GM12872 (cell line): ENCODE measurements at regions not wholly inside any gene's neighbourhood (a gene's known extent, or its start where the extent isn't known, plus 50 kb on each side); places are given as distances from the start of the nearest gene placed in this dataset.

Experiments used
- CTCF ChIP-seq: IDR thresholded peaks from 3 replicates; pipeline ENCODE4 v1.5.1; 2011; ENCODE audit warnings: low read depth, mild to moderate bottlenecking, low read length, moderate library complexity; ENCODE audit not compliant: insufficient read depth

- TF ChIP-seq CTCF = no peak
These were observed 359.2 kb downstream of the LRATD1 start for GRCh38 chr2:14991723-14992122.

- TF ChIP-seq CTCF = no peak
These were observed 362.2 kb downstream of the LRATD1 start for GRCh38 chr2:14994721-14995120.

GRCh38 chr2:14996351-14997014, 364.0 kb downstream of the LRATD1 start:
- TF ChIP-seq CTCF = no peak

GRCh38 chr2:14998546-14998945, 366.0 kb downstream of the LRATD1 start:
- TF ChIP-seq CTCF = no peak

GRCh38 chr2:14999114-14999661, 366.7 kb downstream of the LRATD1 start:
- no peak for TF ChIP-seq CTCF

GRCh38 chr2:15006667-15007066, 374.1 kb downstream of the LRATD1 start:
- TF ChIP-seq CTCF = no peak

- TF ChIP-seq CTCF = no peak
These were observed 377.2 kb downstream of the LRATD1 start for GRCh38 chr2:15009681-15010080.
